NCI-H1930 (cell line): ENCODE measurements at regions not wholly inside any gene's neighbourhood (a gene's known extent, or its start where the extent isn't known, plus 50 kb on each side); places are given as distances from the start of the nearest gene placed in this dataset.

ENCODE experiments used
- DNase-seq, 2 experiments: peaks; one replicate each; lab custom pipeline; 2025; lab: John Stamatoyannopoulos, UW

GRCh38 chr12:84601483-84601882, 311.1 kb downstream of the SLC6A15 start:
- no peak for DNase-seq

- DNase-seq: no peak
Observed at GRCh38 chr12:84599539-84599938, 313.1 kb downstream of the SLC6A15 start.

- DNase-seq: no peak
Observed at GRCh38 chr12:84596266-84596665, 316.3 kb downstream of the SLC6A15 start.

DNA sequence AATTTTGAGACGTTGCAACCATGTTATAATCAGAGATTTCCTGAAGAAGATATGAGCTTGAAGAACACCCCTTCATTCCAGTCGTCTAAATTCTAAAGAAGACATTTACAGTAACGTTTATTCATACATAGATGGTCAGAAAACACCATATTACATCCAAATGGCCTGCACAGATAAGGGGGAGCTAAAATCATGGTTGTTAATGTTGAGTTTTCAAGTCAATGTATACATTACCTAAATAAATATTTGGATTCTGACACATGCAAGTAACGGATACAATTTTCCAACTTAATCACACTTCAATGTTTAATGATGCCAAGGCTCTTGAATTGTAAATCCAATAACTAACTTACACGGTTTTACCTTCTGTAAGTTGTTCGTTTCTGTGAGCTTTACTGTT, 318.4 kb downstream of the SLC6A15 start:
- no peak for DNase-seq

DNA sequence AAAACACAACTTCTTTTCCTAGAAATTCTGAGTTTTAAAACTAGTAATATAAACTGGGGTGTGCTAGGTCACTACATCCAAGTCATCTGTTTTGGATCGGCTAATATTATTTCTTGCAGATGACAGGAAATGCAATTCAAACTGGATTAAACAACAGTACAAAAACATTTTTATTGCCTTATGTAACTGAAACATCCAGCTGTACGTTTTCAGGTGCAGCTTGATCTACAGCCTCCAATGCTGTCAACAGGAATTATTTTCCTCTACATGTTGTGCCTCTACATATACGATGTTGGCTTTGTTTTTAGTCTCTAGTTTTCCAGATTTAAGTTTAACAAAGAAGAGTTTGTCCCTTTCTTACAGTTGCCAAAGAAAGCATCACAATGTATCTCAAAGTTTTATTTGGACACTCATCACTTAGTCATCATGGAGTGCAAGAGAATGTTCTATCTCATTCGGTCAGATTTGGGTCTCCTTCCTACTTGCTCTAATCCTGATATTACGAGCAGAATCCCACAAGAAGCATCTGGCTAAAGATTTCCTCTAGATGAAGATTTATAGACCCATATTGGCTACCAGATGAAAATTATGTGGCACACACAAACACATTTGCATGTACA, 326.7 kb downstream of the SLC6A15 start:
- no peak for DNase-seq

- DNase-seq: no peak
Observed at GRCh38 chr12:84572196-84572595, 340.4 kb downstream of the SLC6A15 start.

- DNase-seq: no peak
Observed at GRCh38 chr12:84562331-84562730, 350.3 kb downstream of the SLC6A15 start.

GRCh38 chr12:84561351-84561750, 351.2 kb downstream of the SLC6A15 start:
- DNase-seq: no peak

DNA sequence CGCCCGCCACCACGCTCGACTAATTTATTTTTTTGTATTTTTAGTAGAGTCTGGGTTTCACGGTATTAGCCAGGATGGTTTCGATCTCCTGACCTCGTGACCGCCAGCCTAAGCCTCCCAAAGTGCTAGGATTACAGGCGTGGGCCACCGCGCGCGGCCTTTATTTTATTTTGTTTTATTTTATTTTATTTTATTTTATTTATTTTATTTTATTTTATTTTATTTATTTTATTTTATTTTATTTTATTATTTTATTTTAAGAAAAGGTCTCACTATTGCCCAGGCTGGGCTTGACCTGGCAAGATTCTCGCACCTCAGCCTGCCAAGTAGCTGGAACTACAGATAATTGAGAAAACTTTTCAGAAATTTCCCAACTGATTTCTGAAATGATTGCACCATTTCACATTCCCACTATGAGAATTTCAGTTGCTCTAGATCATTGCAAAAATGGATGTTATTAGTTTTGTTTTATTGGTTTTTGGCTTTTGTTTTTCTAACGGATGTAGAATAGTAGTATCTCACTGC, 358.3 kb downstream of the SLC6A15 start:
- no peak for DNase-seq

- no peak for DNase-seq
Observed at GRCh38 chr12:84553331-84554117, 359.1 kb downstream of the SLC6A15 start.

GRCh38 chr12:84551373-84551772, 361.2 kb downstream of the SLC6A15 start:
- no peak for DNase-seq

GRCh38 chr12:84550518-84550917, 362.1 kb downstream of the SLC6A15 start:
- no peak for DNase-seq

DNA sequence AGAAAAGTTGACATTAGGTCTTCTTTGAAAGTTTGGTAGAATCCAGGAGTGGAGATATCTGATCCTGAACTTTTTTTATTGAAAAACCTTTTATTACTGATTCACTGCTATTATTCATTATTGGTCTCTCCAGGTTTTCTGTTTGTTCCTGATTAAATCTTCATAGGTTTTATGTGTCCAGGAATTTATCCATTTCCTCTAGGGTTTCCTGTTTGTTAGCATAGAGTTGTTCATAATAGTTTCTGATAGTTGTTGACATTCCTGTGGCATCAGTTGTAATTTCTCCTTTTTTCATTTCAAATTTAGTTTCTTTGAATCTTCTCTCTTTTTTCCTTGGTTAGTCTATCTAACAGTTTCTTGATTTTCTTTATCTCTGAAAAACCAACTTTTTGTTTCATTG, 370.3 kb downstream of the SLC6A15 start:
- no peak for DNase-seq

DNA sequence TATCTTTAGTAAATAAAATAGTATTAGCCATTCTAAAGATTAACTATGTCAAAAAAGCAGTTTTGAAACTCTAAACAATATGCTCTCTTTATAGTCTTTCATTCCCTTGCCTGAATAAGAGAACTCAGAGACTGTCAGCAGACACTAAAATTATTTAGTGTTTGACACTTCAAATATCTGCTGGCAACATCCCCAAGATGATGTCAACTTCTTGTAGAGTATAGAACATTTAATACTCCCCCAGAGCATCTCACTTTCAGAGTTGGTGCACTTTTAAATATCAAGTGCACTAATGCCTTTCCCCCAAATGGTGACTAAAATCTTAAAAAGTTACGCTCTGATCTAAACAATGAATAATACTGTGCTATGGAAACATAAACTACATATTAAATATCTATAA, 374.9 kb downstream of the SLC6A15 start:
- no peak for DNase-seq

DNA sequence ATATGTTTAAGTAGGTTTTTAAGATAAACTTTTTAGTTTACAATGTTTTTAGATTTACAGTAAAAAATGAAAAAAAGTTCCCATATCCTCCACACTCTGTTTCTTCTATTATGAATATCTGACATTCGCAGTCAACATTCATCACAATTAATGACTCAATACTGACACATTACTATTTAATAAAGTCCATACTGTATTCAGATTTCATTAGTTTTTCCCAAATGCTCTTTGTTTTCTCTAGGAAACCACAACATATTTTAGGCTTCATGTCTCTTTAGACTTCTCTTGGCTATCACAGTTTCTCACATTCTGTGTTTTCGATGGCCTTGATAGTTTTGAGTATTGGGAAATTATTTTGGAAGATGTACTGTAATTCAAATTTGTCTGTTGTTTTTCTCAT, 399.8 kb downstream of the SLC6A15 start:
- DNase-seq: no peak

DNA sequence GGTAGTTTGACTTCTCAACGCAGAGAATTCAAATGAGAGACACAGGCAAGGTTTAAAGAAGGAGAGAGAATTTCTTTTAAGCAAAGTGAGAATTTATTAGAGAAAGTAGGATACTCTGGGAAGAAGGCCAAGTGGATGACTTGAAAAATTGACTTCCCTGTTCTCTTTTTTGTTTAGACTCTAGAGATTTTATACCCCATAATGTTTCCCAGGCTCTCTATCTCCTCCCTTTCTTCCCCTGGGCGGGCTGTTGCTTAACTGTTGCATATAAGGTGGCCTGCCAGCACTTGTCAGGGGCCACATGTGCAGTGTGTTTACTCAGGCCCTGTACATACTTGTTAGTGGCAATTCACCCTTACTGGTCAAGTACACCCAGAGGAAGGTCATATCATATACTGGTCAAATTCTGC, 403.7 kb downstream of the SLC6A15 start:
- DNase-seq: no peak

GRCh38 chr12:84507956-84508850, 404.4 kb downstream of the SLC6A15 start:
- no peak for DNase-seq

DNA sequence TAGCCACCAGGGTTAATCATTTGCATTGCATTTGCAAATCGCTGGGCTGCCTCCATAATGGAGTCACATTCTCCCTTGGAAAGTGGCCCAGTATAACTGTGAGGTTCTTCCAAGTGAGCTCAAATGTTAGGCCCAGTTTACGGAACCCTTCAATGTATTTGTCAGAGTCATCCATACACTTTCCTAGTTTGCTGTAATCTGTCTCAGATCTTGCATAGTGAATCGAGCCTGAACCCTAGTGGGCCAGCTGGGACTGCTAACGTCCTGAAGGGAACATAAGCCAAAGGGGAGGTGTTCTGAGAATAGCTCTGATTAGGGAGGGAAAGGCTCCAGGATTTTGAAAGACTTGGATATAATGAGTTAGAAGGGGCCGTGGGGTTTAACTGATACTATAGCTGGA, 406.3 kb downstream of the SLC6A15 start:
- DNase-seq: no peak

DNA sequence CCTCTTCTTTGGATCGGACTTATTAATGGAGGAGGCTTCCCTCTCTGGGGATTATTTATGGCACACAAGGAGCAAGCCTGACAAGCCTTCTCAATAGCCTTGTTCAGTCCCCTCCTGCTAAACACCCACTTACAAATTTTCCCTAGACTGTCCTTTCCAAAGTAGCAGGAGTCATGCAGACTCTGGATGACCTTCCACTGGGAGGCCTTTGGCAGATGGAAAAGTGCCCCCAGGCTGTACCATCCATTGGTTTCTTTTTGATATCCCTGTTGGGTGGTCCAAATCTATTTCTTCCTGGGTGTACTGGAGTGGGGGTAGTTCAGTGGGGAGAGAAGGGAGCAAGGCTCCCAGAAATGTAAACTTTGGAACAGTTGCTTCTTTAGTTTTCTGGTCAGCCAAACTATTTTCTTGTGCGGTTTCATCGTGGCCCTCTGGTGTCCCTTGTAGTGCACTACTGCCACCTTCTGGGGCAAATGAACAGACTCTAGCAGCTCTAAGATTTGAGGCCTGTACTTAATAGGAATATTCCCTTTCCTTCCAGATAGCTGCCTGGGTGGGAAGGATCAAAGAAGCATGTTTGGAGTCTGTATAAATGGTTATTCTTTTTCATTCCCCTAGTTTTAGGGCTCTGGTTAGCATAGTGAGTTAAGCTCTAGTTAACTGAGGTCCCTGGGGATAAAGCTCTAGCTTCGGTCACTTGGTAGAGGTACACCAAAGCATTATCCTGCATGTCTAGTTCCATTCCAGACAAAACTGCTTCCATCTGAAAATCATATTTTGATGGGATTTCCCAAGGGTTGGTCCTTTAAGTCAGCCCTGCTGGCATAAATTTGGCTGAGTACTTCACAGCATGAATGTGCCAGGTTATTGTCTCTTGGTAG, 409.5 kb downstream of the SLC6A15 start:
- DNase-seq: peak; percentile 2 to 11

DNA sequence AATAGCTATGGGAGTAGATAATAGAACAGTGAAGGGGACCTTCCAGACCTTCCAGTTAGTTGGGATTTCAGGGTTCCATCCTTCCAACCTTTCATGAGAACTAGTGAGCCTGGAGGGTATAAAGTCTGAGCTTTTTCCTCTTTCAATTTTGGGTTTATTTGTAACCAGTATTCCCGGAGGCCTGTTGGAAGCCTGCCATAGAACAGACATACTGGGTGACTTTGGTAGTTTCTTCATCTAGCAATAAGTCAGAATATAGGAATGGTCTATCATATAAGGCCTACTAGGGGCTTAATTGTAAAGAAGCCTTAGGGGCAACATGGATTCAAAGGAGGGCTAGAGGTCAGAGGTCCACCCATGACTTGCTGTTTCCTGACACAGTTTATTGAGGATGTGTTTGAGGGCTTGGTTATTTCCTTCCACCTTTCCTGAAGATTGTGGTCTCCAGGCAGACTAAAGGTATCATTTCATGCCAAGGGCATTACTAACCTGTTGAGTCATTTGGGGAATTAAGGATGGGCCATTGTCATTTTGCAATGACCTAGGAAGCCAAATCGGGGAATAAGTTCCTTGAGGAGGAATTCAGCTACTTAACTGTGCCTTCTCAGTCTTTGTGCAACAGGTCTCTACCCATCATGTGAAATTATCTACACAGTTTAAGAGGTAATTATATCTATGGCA, 410.3 kb downstream of the SLC6A15 start:
- DNase-seq: no peak

DNA sequence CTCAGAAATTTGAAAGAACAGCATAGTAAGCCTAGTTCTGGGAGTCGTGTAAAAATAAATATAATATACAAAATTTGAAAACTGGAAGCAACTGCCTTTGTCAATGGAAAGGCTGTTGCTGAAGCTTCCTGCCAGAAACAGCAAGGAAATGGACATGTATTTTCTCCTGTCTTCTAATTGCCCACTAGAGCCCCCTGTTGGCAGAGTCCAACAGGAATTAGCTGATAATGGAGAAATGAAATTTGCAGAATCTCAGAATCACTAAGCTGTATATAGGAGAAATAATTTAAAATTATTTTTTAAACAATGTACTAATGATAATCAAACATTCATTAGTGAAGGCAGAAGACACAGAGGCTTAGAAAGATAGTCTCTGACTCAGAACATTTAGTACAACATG, 414.8 kb downstream of the SLC6A15 start:
- no peak for DNase-seq
